A673 (cell line): ENCODE measurements at regions not wholly inside any gene's neighbourhood (a gene's known extent, or its start where the extent isn't known, plus 50 kb on each side); places are given as distances from the start of the nearest gene placed in this dataset.

Source experiments
- BruUV-seq: library from RNA; stranded (reverse); fragments of 400-500 nt; replicated peaks from 2 replicates; lab custom pipeline; 2021; lab: Mats Ljungman, UMichigan
- CTCF ChIA-PET: fragments of 300-600 bp; sonication (Branson Sonifier 250); formaldehyde crosslinking; loops from one replicate; lab custom pipeline; 2022; ENCODE audit warnings: antibody characterized with exemption; lab: Charles Lee
- POLR2A ChIA-PET: fragments of 300-600 bp; sonication (Branson Sonifier 250); formaldehyde crosslinking; loops from one replicate; lab custom pipeline; 2022; ENCODE audit warnings: antibody characterized with exemption; ENCODE audit not compliant: low non-redundant PET; lab: Charles Lee
- DNase-seq: peaks from one replicate; pipeline ENCODE4 v3.0.0-alpha.2; 2015; ENCODE audit warnings: low spot score
- H3K27ac ChIP-seq: fragments of 200-600 bp; sonication (generic); 2 replicates; pipeline ENCODE4 v1.5.1; 2016; ENCODE audit warnings: mixed run types, low read depth, mild to moderate bottlenecking, mixed read lengths, antibody characterized with exemption, low read length; ENCODE audit not compliant: poor library complexity, severe bottlenecking
- H3K27me3 ChIP-seq: fragments of 200-600 bp; sonication (generic); replicated peaks from 2 replicates; pipeline ENCODE4 v1.6.1; 2017; ENCODE audit warnings: mixed run types, low read depth, mild to moderate bottlenecking, mixed read lengths, antibody characterized with exemption, low read length; ENCODE audit not compliant: insufficient read depth, poor library complexity
- H3K36me3 ChIP-seq: fragments of 200-600 bp; sonication (generic); 2 replicates; pipeline ENCODE4 v1.6.1; 2016; ENCODE audit warnings: mixed run types, mild to moderate bottlenecking, mixed read lengths, antibody characterized with exemption, low read length; ENCODE audit not compliant: insufficient read depth, poor library complexity, severe bottlenecking
- H3K4me1 ChIP-seq: fragments of 200-600 bp; sonication (generic); 2 replicates; pipeline ENCODE4 v1.6.1; 2017; ENCODE audit warnings: mixed run types, mild to moderate bottlenecking, mixed read lengths, antibody characterized with exemption, low read length; ENCODE audit not compliant: insufficient read depth, poor library complexity, severe bottlenecking
- H3K4me3 ChIP-seq: fragments of 200-600 bp; sonication (generic); 2 replicates; pipeline ENCODE4 v1.5.1; 2016; ENCODE audit warnings: low read depth, mixed run types, mild to moderate bottlenecking, mixed read lengths, low read length; ENCODE audit not compliant: poor library complexity, severe bottlenecking
- H3K9me3 ChIP-seq: fragments of 200-600 bp; sonication (generic); 2 replicates; pipeline ENCODE4 v1.6.1; 2016; ENCODE audit warnings: mixed run types, low read depth, mild to moderate bottlenecking, mixed read lengths, antibody characterized with exemption, low read length; ENCODE audit not compliant: poor library complexity, severe bottlenecking
- EZH2 ChIP-seq: fragments of 200-600 bp; sonication (generic); IDR thresholded peaks from 2 replicates; pipeline ENCODE4 v1.6.1; 2017; ENCODE audit warnings: borderline replicate concordance, low read depth, mild to moderate bottlenecking, mixed read lengths, antibody characterized with exemption, low read length; ENCODE audit not compliant: poor library complexity, severe bottlenecking
- intact Hi-C: fragments of 100-400 bp; cut with micrococcal nuclease; formaldehyde crosslinking; loops from one replicate; pipeline ENCODE4 v1.10.0; 2022; ENCODE audit not compliant: unreplicated experiment
- TF ChIP-seq, protein P1 (sequence below): fragments of 300-800, 200-600 bp; sonication (generic); conservative IDR thresholded peaks from 2 replicates; pipeline ENCODE4 v1.5.1; 2017; ENCODE audit warnings: low read depth, mild to moderate bottlenecking, antibody characterized with exemption, low read length, moderate library complexity, mixed read lengths

DNA sequence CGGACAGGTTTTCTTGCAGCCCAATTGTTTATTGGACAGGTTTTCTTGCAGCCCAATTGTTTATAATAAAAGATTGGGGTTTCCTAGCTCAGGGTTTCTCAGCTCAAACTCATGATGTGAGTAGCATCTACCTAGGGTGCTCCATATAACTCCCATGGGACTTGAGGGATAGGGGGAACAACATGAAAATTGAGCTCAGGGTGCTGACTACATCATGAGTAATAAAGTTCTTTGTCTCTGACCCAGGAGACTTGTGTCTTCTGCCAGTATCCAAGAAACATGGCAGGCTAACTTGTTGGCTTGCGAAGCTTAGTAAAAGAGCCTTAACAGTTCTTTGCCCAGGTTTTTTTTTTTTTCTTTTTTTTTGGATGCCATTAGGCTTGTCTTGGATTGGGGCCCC, 59.2 kb upstream of the MYCBP2 start:
- ChIA-PET POLR2A (no interaction called here), CTCF (no interaction called here)
- H3K4me3 ChIP-seq, result no peak overlapping the region
- intact Hi-C loops, result no loop called here
- no peak for TF ChIP-seq EZH2
- TF ChIP-seq, protein P1, sequence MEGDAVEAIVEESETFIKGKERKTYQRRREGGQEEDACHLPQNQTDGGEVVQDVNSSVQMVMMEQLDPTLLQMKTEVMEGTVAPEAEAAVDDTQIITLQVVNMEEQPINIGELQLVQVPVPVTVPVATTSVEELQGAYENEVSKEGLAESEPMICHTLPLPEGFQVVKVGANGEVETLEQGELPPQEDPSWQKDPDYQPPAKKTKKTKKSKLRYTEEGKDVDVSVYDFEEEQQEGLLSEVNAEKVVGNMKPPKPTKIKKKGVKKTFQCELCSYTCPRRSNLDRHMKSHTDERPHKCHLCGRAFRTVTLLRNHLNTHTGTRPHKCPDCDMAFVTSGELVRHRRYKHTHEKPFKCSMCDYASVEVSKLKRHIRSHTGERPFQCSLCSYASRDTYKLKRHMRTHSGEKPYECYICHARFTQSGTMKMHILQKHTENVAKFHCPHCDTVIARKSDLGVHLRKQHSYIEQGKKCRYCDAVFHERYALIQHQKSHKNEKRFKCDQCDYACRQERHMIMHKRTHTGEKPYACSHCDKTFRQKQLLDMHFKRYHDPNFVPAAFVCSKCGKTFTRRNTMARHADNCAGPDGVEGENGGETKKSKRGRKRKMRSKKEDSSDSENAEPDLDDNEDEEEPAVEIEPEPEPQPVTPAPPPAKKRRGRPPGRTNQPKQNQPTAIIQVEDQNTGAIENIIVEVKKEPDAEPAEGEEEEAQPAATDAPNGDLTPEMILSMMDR, result no peak
- no peak for DNase-seq
- H3K27me3 ChIP-seq, result no peaks in the 10 kb centered on the region
- no TSS peak for BruUV-seq
- H3K4me1 ChIP-seq, result no peaks in the 10 kb centered on the region
- no peaks in the 10 kb centered on the region for H3K36me3 ChIP-seq
- H3K9me3 ChIP-seq, result no peaks in the 10 kb centered on the region
- H3K27ac ChIP-seq, result no peak overlapping the region

DNA sequence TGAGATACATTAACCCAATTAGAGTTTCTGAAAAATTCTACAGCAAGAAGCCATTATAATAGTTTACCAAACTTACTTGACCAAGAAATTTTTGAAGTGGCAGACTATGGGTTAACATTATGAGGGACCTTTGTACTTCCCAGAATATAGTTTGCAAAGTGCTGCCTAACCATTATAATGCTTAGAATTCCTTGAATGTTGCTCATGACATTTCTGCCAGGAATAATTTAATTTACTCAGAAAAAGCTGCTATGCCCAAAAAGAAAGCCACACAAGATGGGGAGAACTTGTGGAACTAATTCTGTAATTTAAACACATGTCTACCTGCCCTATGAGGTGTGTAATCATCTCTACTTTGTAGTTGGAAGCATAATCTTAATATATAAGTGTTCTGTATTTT, 58.1 kb upstream of the MYCBP2 start:
- Histone ChIP-seq H3K27me3 (no peaks in the 10 kb centered on the region), H3K4me3 (no peak overlapping the region), H3K9me3 (no peaks in the 10 kb centered on the region), H3K36me3 (no peaks in the 10 kb centered on the region), H3K27ac (no peak overlapping the region), H3K4me1 (no peaks in the 10 kb centered on the region)
- intact Hi-C loops, result no loop called here
- no peak for DNase-seq
- POLR2A ChIA-PET, result no interaction called here
- TF ChIP-seq, protein P1, result no peak
- TF ChIP-seq EZH2, result no peak
- CTCF ChIA-PET, result no interaction called here
- no TSS peak for BruUV-seq

DNA sequence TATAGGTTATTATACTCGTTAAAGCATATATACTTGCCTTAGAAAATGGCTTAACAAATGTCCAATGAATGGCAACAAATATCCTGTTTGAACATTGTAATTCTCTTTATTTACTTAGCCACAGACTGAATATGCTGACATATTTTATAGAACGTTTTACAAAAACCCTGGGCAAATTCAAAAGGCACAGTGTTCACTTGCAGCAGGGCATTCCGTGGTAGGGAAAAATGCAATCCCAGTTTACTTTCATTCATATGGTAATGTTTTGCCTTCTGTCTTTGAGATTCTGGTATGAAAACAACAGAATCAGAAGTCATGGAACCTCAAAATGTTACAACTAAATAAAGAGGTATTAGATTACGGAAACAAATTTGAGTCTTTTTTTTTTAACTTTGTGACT, 56.2 kb upstream of the MYCBP2 start:
- TF ChIP-seq, protein P1, result no peak
- TF ChIP-seq EZH2, result no peak
- H3K36me3 ChIP-seq, result no peaks in the 10 kb centered on the region
- H3K27me3 ChIP-seq, result no peaks in the 10 kb centered on the region
- ChIA-PET CTCF (no interaction called here), POLR2A (no interaction called here)
- H3K4me1 ChIP-seq, result no peaks in the 10 kb centered on the region
- H3K9me3 ChIP-seq, result no peaks in the 10 kb centered on the region
- intact Hi-C loops, result no loop called here
- no peak overlapping the region for H3K4me3 ChIP-seq
- H3K27ac ChIP-seq, result no peak overlapping the region
- BruUV-seq, result no TSS peak
- no peak for DNase-seq
